ENCODE measurements at regions not wholly inside any gene's neighbourhood (a gene's known extent, or its start where the extent isn't known, plus 50 kb on each side); places are given as distances from the start of the nearest gene placed in this dataset.

DNA sequence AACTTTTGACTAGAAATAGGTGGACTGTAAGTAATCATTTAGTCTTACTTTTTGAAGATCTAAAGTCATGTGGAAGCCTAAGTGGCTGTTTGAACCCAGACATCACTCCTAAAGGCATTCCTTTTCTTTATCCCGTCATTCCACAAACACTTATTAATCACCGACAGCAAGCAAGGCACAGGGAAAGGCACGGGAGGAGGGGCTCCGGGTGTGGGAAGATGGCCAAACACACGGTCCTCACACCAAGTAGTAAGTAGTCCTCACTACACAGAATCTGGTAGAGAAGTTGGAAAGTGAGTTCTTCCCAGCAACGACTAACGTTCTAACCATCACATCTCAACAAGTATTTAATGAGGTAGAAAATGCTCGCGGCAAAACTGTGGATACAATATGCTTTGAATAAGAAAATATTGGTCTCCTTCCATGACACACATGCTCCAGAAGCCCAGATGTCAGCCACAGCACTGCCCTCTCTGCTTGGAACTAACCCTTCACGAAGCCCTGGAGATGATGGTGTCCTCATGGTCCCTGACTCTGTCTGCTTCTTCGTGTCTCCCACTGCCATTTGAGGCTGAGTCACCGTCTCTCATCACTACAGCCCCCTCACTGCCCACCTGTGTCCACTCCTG, 202.2 kb downstream of the OPA1 start:
- TF ChIP-seq CTCF (optimal IDR thresholded peaks at IDR 0.05 in 1 of 3, IDR thresholded peaks at IDR 0.05 in 1 of 3, conservative IDR thresholded peaks at IDR 0.05 in 1 of 3; ENCODE audit: extremely low read depth in 1 of 3, insufficient read depth in 2 of 3, low read length in 3 of 3), result no peak
- no peak for TF ChIP-seq EZH2 (IDR thresholded peaks at IDR 0.05; ENCODE audit: low read length)

Measured in keratinocyte (primary cell).